ACC112 (cell line): ENCODE measurements at regions not wholly inside any gene's neighbourhood (a gene's known extent, or its start where the extent isn't known, plus 50 kb on each side); places are given as distances from the start of the nearest gene placed in this dataset.

Experiments used
- H2AFZ ChIP-seq: fragments of 200-600 bp; sonication (generic); one replicate; pipeline ENCODE4 v1.6.0; 2017; ENCODE audit warnings: antibody characterized with exemption, low read length; ENCODE audit not compliant: unreplicated experiment
- H3K27ac ChIP-seq: fragments of 200-600 bp; sonication (generic); 2 replicates; pipeline ENCODE4 v1.5.1; 2014; ENCODE audit warnings: low read depth, mild to moderate bottlenecking, antibody characterized with exemption, low read length, moderate library complexity
- H3K27me3 ChIP-seq: fragments of 200-600 bp; sonication (generic); 2 replicates; pipeline ENCODE4 v1.6.1; 2014; ENCODE audit warnings: mild to moderate bottlenecking, antibody characterized with exemption, low read length, moderate library complexity, mixed read lengths; ENCODE audit not compliant: insufficient read depth
- H3K36me3 ChIP-seq: fragments of 200-600 bp; sonication (generic); 2 replicates; pipeline ENCODE4 v1.6.1; 2016; ENCODE audit warnings: mild to moderate bottlenecking, antibody characterized with exemption, low read length, moderate library complexity, mixed read lengths; ENCODE audit not compliant: insufficient read depth
- H3K4me1 ChIP-seq: fragments of 200-600 bp; sonication (generic); one replicate; pipeline ENCODE4 v1.6.1; 2016; ENCODE audit warnings: low read length, mixed read lengths; ENCODE audit not compliant: insufficient read depth, unreplicated experiment, control insufficient read depth
- H3K4me3 ChIP-seq: fragments of 200-600 bp; sonication (generic); 2 replicates; pipeline ENCODE4 v1.5.1; 2014; ENCODE audit warnings: mild to moderate bottlenecking, low read depth, low read length
- H3K79me2 ChIP-seq: fragments of 200-600 bp; sonication (generic); one replicate; pipeline ENCODE4 v1.6.0; 2016; ENCODE audit warnings: low read length; ENCODE audit not compliant: control insufficient read depth, unreplicated experiment, insufficient read depth

- Histone ChIP-seq H3K27me3 (no peaks in the 10 kb centered on the region), H3K4me1 (no peaks in the 10 kb centered on the region), H3K4me3 (no peak overlapping the region), H3K27ac (no peak overlapping the region), H2AFZ (no peak overlapping the region), H3K36me3 (no peaks in the 10 kb centered on the region), H3K79me2 (no peaks in the 10 kb centered on the region)
Observed at GRCh38 chrX:139126493-139126892, 404.0 kb upstream of the F9 start.

- H3K79me2 ChIP-seq: no peaks in the 10 kb centered on the region
- no peaks in the 10 kb centered on the region for H3K27me3 ChIP-seq
- no peaks in the 10 kb centered on the region for H3K4me1 ChIP-seq
- no peaks in the 10 kb centered on the region for H3K36me3 ChIP-seq
- H3K4me3 ChIP-seq: no peak overlapping the region
- H3K27ac ChIP-seq: no peak overlapping the region
- no peak overlapping the region for H2AFZ ChIP-seq
Observed at GRCh38 chrX:139125916-139126315, 404.6 kb upstream of the F9 start.

GRCh38 chrX:139121616-139122286, 408.8 kb upstream of the F9 start:
- H2AFZ ChIP-seq: no peak overlapping the region
- no peak overlapping the region for H3K27ac ChIP-seq
- H3K4me3 ChIP-seq: no peak overlapping the region
- no peaks in the 10 kb centered on the region for H3K4me1 ChIP-seq
- no peaks in the 10 kb centered on the region for H3K36me3 ChIP-seq
- no peaks in the 10 kb centered on the region for H3K79me2 ChIP-seq
- H3K27me3 ChIP-seq: no peaks in the 10 kb centered on the region

- Histone ChIP-seq H3K4me3 (no peak overlapping the region), H2AFZ (no peak overlapping the region), H3K27ac (no peak overlapping the region), H3K4me1 (no peaks in the 10 kb centered on the region), H3K79me2 (no peaks in the 10 kb centered on the region), H3K27me3 (no peaks in the 10 kb centered on the region), H3K36me3 (no peaks in the 10 kb centered on the region)
Observed at GRCh38 chrX:139120760-139121159, 409.2 kb upstream of the FGF13 start.

GRCh38 chrX:139113708-139114107, 402.2 kb upstream of the FGF13 start:
- no peak overlapping the region for H3K4me3 ChIP-seq
- H3K79me2 ChIP-seq: no peaks in the 10 kb centered on the region
- H2AFZ ChIP-seq: no peak overlapping the region
- H3K27me3 ChIP-seq: no peaks in the 10 kb centered on the region
- H3K27ac ChIP-seq: peak overlapping the region; percentile 23; the same call in 1 of the 2 replicates
- no peaks in the 10 kb centered on the region for H3K4me1 ChIP-seq
- H3K36me3 ChIP-seq: no peaks in the 10 kb centered on the region

- Histone ChIP-seq H2AFZ (no peak overlapping the region), H3K4me3 (no peak overlapping the region), H3K36me3 (no peaks in the 10 kb centered on the region), H3K4me1 (no peaks in the 10 kb centered on the region), H3K79me2 (no peaks in the 10 kb centered on the region), H3K27me3 (no peaks in the 10 kb centered on the region), H3K27ac (no peak overlapping the region)
Observed at GRCh38 chrX:139112432-139112831, 400.9 kb upstream of the FGF13 start.

GRCh38 chrX:139106069-139106468, 394.6 kb upstream of the FGF13 start:
- H2AFZ ChIP-seq: no peak overlapping the region
- no peak overlapping the region for H3K4me3 ChIP-seq
- H3K4me1 ChIP-seq: peaks cover 8% of the 10 kb centered on the region
- H3K36me3 ChIP-seq: no peaks in the 10 kb centered on the region
- H3K27me3 ChIP-seq: no peaks in the 10 kb centered on the region
- H3K79me2 ChIP-seq: no peaks in the 10 kb centered on the region
- no peak overlapping the region for H3K27ac ChIP-seq

GRCh38 chrX:139094671-139095592, 383.4 kb upstream of the FGF13 start:
- H3K27me3 ChIP-seq: no peaks in the 10 kb centered on the region
- no peaks in the 10 kb centered on the region for H3K4me1 ChIP-seq
- H3K4me3 ChIP-seq: no peak overlapping the region
- H2AFZ ChIP-seq: no peak overlapping the region
- H3K79me2 ChIP-seq: no peaks in the 10 kb centered on the region
- no peaks in the 10 kb centered on the region for H3K36me3 ChIP-seq
- no peak overlapping the region for H3K27ac ChIP-seq

- no peaks in the 10 kb centered on the region for H3K79me2 ChIP-seq
- no peaks in the 10 kb centered on the region for H3K36me3 ChIP-seq
- H3K27ac ChIP-seq: no peak overlapping the region
- H2AFZ ChIP-seq: no peak overlapping the region
- H3K27me3 ChIP-seq: no peaks in the 10 kb centered on the region
- no peaks in the 10 kb centered on the region for H3K4me1 ChIP-seq
- no peak overlapping the region for H3K4me3 ChIP-seq
Observed at GRCh38 chrX:139093201-139093600, 381.7 kb upstream of the FGF13 start.

- no peak overlapping the region for H2AFZ ChIP-seq
- H3K27ac ChIP-seq: no peak overlapping the region
- no peaks in the 10 kb centered on the region for H3K36me3 ChIP-seq
- H3K27me3 ChIP-seq: no peaks in the 10 kb centered on the region
- H3K4me3 ChIP-seq: no peak overlapping the region
- H3K79me2 ChIP-seq: no peaks in the 10 kb centered on the region
- no peaks in the 10 kb centered on the region for H3K4me1 ChIP-seq
Observed at GRCh38 chrX:139091878-139092277, 380.4 kb upstream of the FGF13 start.

GRCh38 chrX:139091066-139091465, 379.5 kb upstream of the FGF13 start:
- no peak overlapping the region for H3K4me3 ChIP-seq
- H3K27ac ChIP-seq: no peak overlapping the region
- no peaks in the 10 kb centered on the region for H3K36me3 ChIP-seq
- H3K4me1 ChIP-seq: no peaks in the 10 kb centered on the region
- no peaks in the 10 kb centered on the region for H3K27me3 ChIP-seq
- H3K79me2 ChIP-seq: no peaks in the 10 kb centered on the region
- H2AFZ ChIP-seq: no peak overlapping the region
